ENCODE measurements at regions not wholly inside any gene's neighbourhood (a gene's known extent, or its start where the extent isn't known, plus 50 kb on each side); places are given as distances from the start of the nearest gene placed in this dataset.
"Not testable (repeated sequence)": the region's sequence is repeated elsewhere in the genome, so short reads cannot be mapped to it uniquely, and the experiment has no call there.

GRCh38 chr9:96067004-96067403 is 191.5 kb downstream of the ERCC6L2 start:
- H3K4me3 ChIP-seq (ENCODE audit: low read depth, low read length) = no peak overlapping the region

GRCh38 chr9:96065482-96066251 is 190.2 kb downstream of the ERCC6L2 start:
- H3K4me3 ChIP-seq (ENCODE audit: low read depth, low read length) = no peak overlapping the region

GRCh38 chr9:96064826-96065481 is 189.5 kb downstream of the ERCC6L2 start:
- H3K4me3 ChIP-seq (ENCODE audit: low read depth, low read length) = no peak overlapping the region

- H3K4me3 ChIP-seq (ENCODE audit: low read depth, low read length) = no peak overlapping the region
These were observed 187.4 kb downstream of the ERCC6L2 start for GRCh38 chr9:96062854-96063253.

- H3K4me3 ChIP-seq (ENCODE audit: low read depth, low read length) = no peak overlapping the region
These were observed 186.5 kb downstream of the ERCC6L2 start for GRCh38 chr9:96062031-96062430.

- no peak overlapping the region for H3K4me3 ChIP-seq (ENCODE audit: low read depth, low read length)
These were observed 185.9 kb downstream of the ERCC6L2 start for GRCh38 chr9:96061293-96061987.

- no peak overlapping the region for H3K4me3 ChIP-seq (ENCODE audit: low read depth, low read length)
These were observed 182.7 kb downstream of the ERCC6L2 start for GRCh38 chr9:96058218-96058617.

- H3K4me3 ChIP-seq (ENCODE audit: low read depth, low read length) = no peak overlapping the region
These were observed 181.7 kb downstream of the ERCC6L2 start for GRCh38 chr9:96057155-96057554.

GRCh38 chr9:96056226-96056625 is 180.7 kb downstream of the ERCC6L2 start:
- no peak overlapping the region for H3K4me3 ChIP-seq (ENCODE audit: low read depth, low read length)

GRCh38 chr9:96054248-96054647 is 178.8 kb downstream of the ERCC6L2 start:
- H3K4me3 ChIP-seq (ENCODE audit: low read depth, low read length) = not testable (repeated sequence)

GRCh38 chr9:96052686-96053085 is 177.2 kb downstream of the ERCC6L2 start:
- no peak overlapping the region for H3K4me3 ChIP-seq (ENCODE audit: low read depth, low read length)

GRCh38 chr9:96051423-96051822 is 175.9 kb downstream of the ERCC6L2 start:
- H3K4me3 ChIP-seq (ENCODE audit: low read depth, low read length) = no peak overlapping the region

GRCh38 chr9:96050861-96051155 is 175.3 kb downstream of the ERCC6L2 start:
- H3K4me3 ChIP-seq (ENCODE audit: low read depth, low read length) = no peak overlapping the region

- no peak overlapping the region for H3K4me3 ChIP-seq (ENCODE audit: low read depth, low read length)
These were observed 174.8 kb downstream of the ERCC6L2 start for GRCh38 chr9:96050048-96050860.

GRCh38 chr9:96048956-96049831 is 173.7 kb downstream of the ERCC6L2 start:
- H3K4me3 ChIP-seq (ENCODE audit: low read depth, low read length) = no peak overlapping the region

- no peak overlapping the region for H3K4me3 ChIP-seq (ENCODE audit: low read depth, low read length)
These were observed 172.8 kb downstream of the ERCC6L2 start for GRCh38 chr9:96048104-96048955.

- no peak overlapping the region for H3K4me3 ChIP-seq (ENCODE audit: low read depth, low read length)
These were observed 172.2 kb downstream of the ERCC6L2 start for GRCh38 chr9:96047741-96048103.

- no peak overlapping the region for H3K4me3 ChIP-seq (ENCODE audit: low read depth, low read length)
These were observed 171.7 kb downstream of the ERCC6L2 start for GRCh38 chr9:96047116-96047639.

- no peak overlapping the region for H3K4me3 ChIP-seq (ENCODE audit: low read depth, low read length)
These were observed 170.3 kb downstream of the ERCC6L2 start for GRCh38 chr9:96045811-96046210.

Data from iPS-11a (cell line).